ENCODE measurements at regions not wholly inside any gene's neighbourhood (a gene's known extent, or its start where the extent isn't known, plus 50 kb on each side); places are given as distances from the start of the nearest gene placed in this dataset.

DNA sequence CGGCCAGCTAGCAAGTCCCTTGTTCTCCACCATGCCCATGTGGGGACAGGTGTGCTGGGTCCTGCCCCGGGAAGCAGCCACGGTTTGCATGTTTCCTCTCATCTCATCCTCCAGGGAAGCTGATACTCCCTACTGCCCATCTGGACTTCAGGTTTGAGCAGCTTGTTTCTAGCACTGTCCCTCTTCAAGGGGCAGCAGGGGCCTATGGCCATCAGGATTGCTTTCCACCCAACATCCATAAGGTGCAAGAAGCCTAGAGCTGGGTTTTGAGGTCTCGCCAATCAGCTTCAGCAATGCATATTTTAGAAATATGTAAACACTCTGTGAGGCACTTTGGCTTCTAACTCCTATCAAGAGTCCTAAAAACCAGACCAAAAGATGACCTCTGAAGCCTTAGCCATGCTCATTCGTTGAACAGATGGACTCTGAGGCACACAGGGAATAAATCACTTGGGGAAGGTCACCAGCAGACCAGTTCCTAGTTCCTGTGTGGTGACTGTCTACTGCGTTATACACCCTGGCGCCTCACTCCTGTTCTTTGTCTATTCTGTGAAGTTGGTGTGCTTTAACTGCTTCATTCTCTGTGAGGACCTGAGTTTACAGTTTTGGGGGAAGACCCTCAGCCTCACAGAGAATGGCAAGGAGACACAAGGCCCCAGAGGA is 192.6 kb upstream of the TWIST2 start (continued):
- TF ChIP-seq, protein P1, sequence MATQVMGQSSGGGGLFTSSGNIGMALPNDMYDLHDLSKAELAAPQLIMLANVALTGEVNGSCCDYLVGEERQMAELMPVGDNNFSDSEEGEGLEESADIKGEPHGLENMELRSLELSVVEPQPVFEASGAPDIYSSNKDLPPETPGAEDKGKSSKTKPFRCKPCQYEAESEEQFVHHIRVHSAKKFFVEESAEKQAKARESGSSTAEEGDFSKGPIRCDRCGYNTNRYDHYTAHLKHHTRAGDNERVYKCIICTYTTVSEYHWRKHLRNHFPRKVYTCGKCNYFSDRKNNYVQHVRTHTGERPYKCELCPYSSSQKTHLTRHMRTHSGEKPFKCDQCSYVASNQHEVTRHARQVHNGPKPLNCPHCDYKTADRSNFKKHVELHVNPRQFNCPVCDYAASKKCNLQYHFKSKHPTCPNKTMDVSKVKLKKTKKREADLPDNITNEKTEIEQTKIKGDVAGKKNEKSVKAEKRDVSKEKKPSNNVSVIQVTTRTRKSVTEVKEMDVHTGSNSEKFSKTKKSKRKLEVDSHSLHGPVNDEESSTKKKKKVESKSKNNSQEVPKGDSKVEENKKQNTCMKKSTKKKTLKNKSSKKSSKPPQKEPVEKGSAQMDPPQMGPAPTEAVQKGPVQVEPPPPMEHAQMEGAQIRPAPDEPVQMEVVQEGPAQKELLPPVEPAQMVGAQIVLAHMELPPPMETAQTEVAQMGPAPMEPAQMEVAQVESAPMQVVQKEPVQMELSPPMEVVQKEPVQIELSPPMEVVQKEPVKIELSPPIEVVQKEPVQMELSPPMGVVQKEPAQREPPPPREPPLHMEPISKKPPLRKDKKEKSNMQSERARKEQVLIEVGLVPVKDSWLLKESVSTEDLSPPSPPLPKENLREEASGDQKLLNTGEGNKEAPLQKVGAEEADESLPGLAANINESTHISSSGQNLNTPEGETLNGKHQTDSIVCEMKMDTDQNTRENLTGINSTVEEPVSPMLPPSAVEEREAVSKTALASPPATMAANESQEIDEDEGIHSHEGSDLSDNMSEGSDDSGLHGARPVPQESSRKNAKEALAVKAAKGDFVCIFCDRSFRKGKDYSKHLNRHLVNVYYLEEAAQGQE (IDR thresholded peaks at IDR 0.05; ENCODE audit: low read depth, low read length): no peak
- no peak for TF ChIP-seq POLR2AphosphoS5 (IDR thresholded peaks at IDR 0.05; ENCODE audit: low read depth, low read length)
- no peak for TF ChIP-seq CHD2 (IDR thresholded peaks at IDR 0.05; ENCODE audit: low read length, partially characterized antibody)
- TF ChIP-seq, protein P2, sequence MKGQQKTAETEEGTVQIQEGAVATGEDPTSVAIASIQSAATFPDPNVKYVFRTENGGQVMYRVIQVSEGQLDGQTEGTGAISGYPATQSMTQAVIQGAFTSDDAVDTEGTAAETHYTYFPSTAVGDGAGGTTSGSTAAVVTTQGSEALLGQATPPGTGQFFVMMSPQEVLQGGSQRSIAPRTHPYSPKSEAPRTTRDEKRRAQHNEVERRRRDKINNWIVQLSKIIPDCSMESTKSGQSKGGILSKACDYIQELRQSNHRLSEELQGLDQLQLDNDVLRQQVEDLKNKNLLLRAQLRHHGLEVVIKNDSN (IDR thresholded peaks at IDR 0.05; ENCODE audit: borderline replicate concordance, low read depth): no peak

GRCh38 chr2:238655974-238656722 is 191.7 kb upstream of the TWIST2 start:
- WGBS (ENCODE audit: low lambda C conversion rate): 76% methylated on average over 8 of the region's 8 CpGs
- Histone ChIP-seq H3K27ac (ENCODE audit: low read depth in 2 of 2, low read length in 1 of 2) (no peak overlapping the region), H4K20me1 (ENCODE audit: insufficient read depth) (no peaks in the 10 kb centered on the region), H3K4me1 (ENCODE audit: control insufficient read depth in 1 of 2, insufficient read depth in 2 of 2, low read depth in 1 of 2, low read length in 1 of 2) (peaks cover 0 to 4% of the 10 kb centered on the region in 2 experiments; a peak in 1 of 4 replicates), H3K9me3 (peaks cover 1% of the 10 kb centered on the region; the same call in 1 of the 2 replicates), H3K4me3 (ENCODE audit: low read depth in 2 of 2, low read length in 1 of 2) (no peak overlapping the region), H3K9me2 (no peaks in the 10 kb centered on the region), H3K79me2 (ENCODE audit: insufficient read depth) (no peaks in the 10 kb centered on the region), H3K36me3 (replicated peaks in 1 of 2; ENCODE audit: control insufficient read depth in 1 of 2, insufficient read depth in 2 of 2, low read length in 1 of 2) (no peaks in the 10 kb centered on the region), H2AFZ (ENCODE audit: low read depth) (no peak overlapping the region), H3K4me2 (no peak overlapping the region), H3K27me3 (ENCODE audit: insufficient read depth) (no peaks in the 10 kb centered on the region), H3K9ac (no peak overlapping the region), H3F3A (replicated peaks; ENCODE audit: insufficient read depth) (no peaks in the 10 kb centered on the region)
- TF ChIP-seq RAD21 (IDR thresholded peaks at IDR 0.05; ENCODE audit: low read length): no peak
- POLR2A ChIA-PET: no interaction called here
- CTCF ChIA-PET: no interaction called here
- no peak for DNase-seq

- Histone ChIP-seq H3K9me3 (peaks cover 7% of the 10 kb centered on the region; the same call in 1 of the 2 replicates), H3K27ac (ENCODE audit: low read depth in 2 of 2, low read length in 1 of 2) (no peak overlapping the region), H3K27me3 (ENCODE audit: insufficient read depth) (no peaks in the 10 kb centered on the region), H3K9me2 (no peaks in the 10 kb centered on the region), H3K36me3 (replicated peaks in 1 of 2; ENCODE audit: control insufficient read depth in 1 of 2, insufficient read depth in 2 of 2, low read length in 1 of 2) (no peaks in the 10 kb centered on the region), H3K4me2 (no peak overlapping the region), H2AFZ (ENCODE audit: low read depth) (no peak overlapping the region), H3K4me1 (ENCODE audit: control insufficient read depth in 1 of 2, insufficient read depth in 2 of 2, low read depth in 1 of 2, low read length in 1 of 2) (peaks cover 0 to 4% of the 10 kb centered on the region in 2 experiments; a peak in 1 of 4 replicates), H3F3A (replicated peaks; ENCODE audit: insufficient read depth) (no peaks in the 10 kb centered on the region), H3K79me2 (ENCODE audit: insufficient read depth) (no peaks in the 10 kb centered on the region), H4K20me1 (ENCODE audit: insufficient read depth) (no peaks in the 10 kb centered on the region), H3K9ac (no peak overlapping the region), H3K4me3 (ENCODE audit: low read depth in 2 of 2, low read length in 1 of 2) (no peak overlapping the region)
- CTCF ChIA-PET: no interaction called here
- WGBS (ENCODE audit: low lambda C conversion rate): 76% methylated on average over 11 of the region's 12 CpGs
- POLR2A ChIA-PET: no interaction called here
- no peak for DNase-seq
- TF ChIP-seq NRF1 (IDR thresholded peaks at IDR 0.05; ENCODE audit: low read depth, low read length) (no peak), EP300 (IDR thresholded peaks at IDR 0.05; ENCODE audit: borderline replicate concordance in 1 of 2, low read depth in 1 of 2, low read length in 1 of 2) (no peak), FOXM1 (IDR thresholded peaks at IDR 0.05; ENCODE audit: low read depth) (no peak), JUND (IDR thresholded peaks at IDR 0.05) (no peak), MEF2A (IDR thresholded peaks at IDR 0.05; ENCODE audit: borderline replicate concordance, low read depth) (no peak), RCOR1 (IDR thresholded peaks at IDR 0.05; ENCODE audit: low read length) (no peak), GABPA (IDR thresholded peaks at IDR 0.05; ENCODE audit: low read depth) (no peak)
- TF ChIP-seq, protein P1 (IDR thresholded peaks at IDR 0.05; ENCODE audit: low read depth, low read length): no peak
Observed at GRCh38 chr2:238657132-238658053, 190.5 kb upstream of the TWIST2 start.

All from SK-N-SH (cell line).